ENCODE measurements at regions not wholly inside any gene's neighbourhood (a gene's known extent, or its start where the extent isn't known, plus 50 kb on each side); places are given as distances from the start of the nearest gene placed in this dataset.

DNA sequence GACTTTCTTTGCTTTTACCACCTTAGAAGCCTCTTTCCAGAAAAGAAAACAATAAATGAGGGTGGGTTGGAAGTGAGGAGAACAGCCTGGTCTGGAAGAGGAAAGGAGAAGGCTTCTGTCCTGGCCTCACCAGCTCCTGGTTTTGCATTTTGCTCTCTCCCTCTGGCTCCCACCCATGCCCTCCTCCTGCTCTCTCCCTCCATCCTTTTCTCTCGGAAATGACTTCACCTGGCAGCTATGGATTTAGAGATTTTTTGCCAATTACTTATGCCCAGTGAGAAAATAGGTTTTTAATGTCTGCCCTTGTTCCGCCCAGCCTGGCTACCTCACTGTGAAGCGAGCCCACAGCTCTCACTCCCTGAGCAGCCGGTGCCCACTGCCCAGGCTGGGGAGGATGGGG lies 77.9 kb upstream of the NTRK3 start:
- no peak overlapping the region for H3K9ac ChIP-seq (replicated peaks in 1 of 4; ENCODE audit: extremely low read depth in 1 of 4, low read depth in 3 of 4, low read length in 3 of 4)
- POLR2A ChIA-PET (ENCODE audit: partially characterized antibody), result no interaction called here
- H2BK5ac ChIP-seq (ENCODE audit: low read depth, low read length), result no peak overlapping the region
- no peaks in the 10 kb centered on the region for H3K36me3 ChIP-seq (ENCODE audit: control insufficient read depth in 2 of 4, insufficient read depth in 4 of 4, low read length in 3 of 4)
- no peak overlapping the region for H4K5ac ChIP-seq (ENCODE audit: insufficient read length, low read depth, low read length)
- H4K20me1 ChIP-seq (replicated peaks in 1 of 2; ENCODE audit: control insufficient read depth in 1 of 2, insufficient read depth in 2 of 2, low read length in 2 of 2), result no peaks in the 10 kb centered on the region
- no peak overlapping the region for H3K56ac ChIP-seq (replicated peaks; ENCODE audit: insufficient read length, low read depth, low read length)
- no peaks in the 10 kb centered on the region; a peak in 1 of 7 replicates for H3K4me1 ChIP-seq (replicated peaks in 1 of 4; ENCODE audit: control insufficient read depth in 3 of 4, insufficient read depth in 4 of 4, low read length in 3 of 4)
- no peak overlapping the region for H3K23ac ChIP-seq (ENCODE audit: insufficient read length)
- H3K23me2 ChIP-seq (ENCODE audit: low read depth, low read length), result no peaks in the 10 kb centered on the region; the same call in 1 of the 2 replicates
- CTCF ChIA-PET (ENCODE audit: partially characterized antibody), result interaction anchor here (0.8 to 5.1 kb wide), 14 partner anchors 20 to 121 kb away, joined by 3 to 15 read pairs (median 4); no protein-coding TSS in a partner anchor
- no peaks in the 10 kb centered on the region for H3K9me3 ChIP-seq (ENCODE audit: insufficient read depth in 2 of 2, low read depth in 1 of 2, low read length in 1 of 2)
- no peak overlapping the region for H2AFZ ChIP-seq (ENCODE audit: low read length)
- H2BK20ac ChIP-seq (ENCODE audit: low read length), result no peak overlapping the region
- DNase-seq (ENCODE audit: low read depth in 1 of 2, low spot score in 2 of 2) (no peak), FAIRE-seq (no peak)
- no peak overlapping the region for H2BK120ac ChIP-seq (replicated peaks; ENCODE audit: low read depth, low read length)
- H4K8ac ChIP-seq (ENCODE audit: extremely low read depth, insufficient read depth, low read length), result no peak overlapping the region
- H2BK12ac ChIP-seq (ENCODE audit: low read depth, low read length), result no peak overlapping the region
- H2AK5ac ChIP-seq (ENCODE audit: low read depth, low read length), result no peak overlapping the region
- H3K4me3 ChIP-seq (ENCODE audit: extremely low read depth in 1 of 4, insufficient read depth in 2 of 4, low read depth in 3 of 4, low read length in 4 of 4), result no peak overlapping the region
- no peak overlapping the region for H3K4me2 ChIP-seq (ENCODE audit: insufficient read depth in 1 of 2, low read depth in 2 of 2, low read length in 2 of 2)
- H3K14ac ChIP-seq (ENCODE audit: insufficient read length), result no peak overlapping the region
- no peak overlapping the region for H3K4ac ChIP-seq (replicated peaks; ENCODE audit: insufficient read length, low read depth, low read length)
- H3K27me3 ChIP-seq (replicated peaks in 1 of 4; ENCODE audit: control insufficient read depth in 3 of 4, extremely low read depth in 1 of 4, insufficient read depth in 3 of 4, low read length in 3 of 4), result no peaks in the 10 kb centered on the region; a peak in 1 of 7 replicates
- H3K27ac ChIP-seq (ENCODE audit: low read depth, low read length), result no peak overlapping the region
- 71% methylated on average over 4 of the region's 4 CpGs; no CpG with 5 or more reads in 1 of the 2 experiments for WGBS, 2 experiments (ENCODE audit: extremely low coverage in 1 of 2, insufficient coverage in 1 of 2, insufficient read length in 1 of 2, insufficient replicate concordance in 2 of 2, low coverage in 1 of 2, low lambda C conversion rate in 2 of 2, missing lambda C conversion rate in 1 of 2)
- TF ChIP-seq TAF7 (optimal IDR thresholded peaks at IDR 0.05; ENCODE audit: borderline replicate concordance, low read depth, low read length), result no peak
- no peaks in the 10 kb centered on the region for H3K79me2 ChIP-seq (ENCODE audit: control insufficient read depth in 1 of 2, insufficient read depth in 2 of 2, low read length in 2 of 2)
- H2BK15ac ChIP-seq (ENCODE audit: low read length), result no peak overlapping the region
- no peaks in the 10 kb centered on the region for H3K79me1 ChIP-seq (ENCODE audit: low read depth, low read length)
- H3K18ac ChIP-seq (ENCODE audit: extremely low read depth, low read length), result no peak overlapping the region
- H4K91ac ChIP-seq (replicated peaks; ENCODE audit: insufficient read length, low read length), result no peak overlapping the region
